ENCODE measurements at regions not wholly inside any gene's neighbourhood (a gene's known extent, or its start where the extent isn't known, plus 50 kb on each side); places are given as distances from the start of the nearest gene placed in this dataset.

GRCh38 chr5:89866410-89866809 lies 543.1 kb downstream of the CETN3 start:
- TF ChIP-seq, protein P1, sequence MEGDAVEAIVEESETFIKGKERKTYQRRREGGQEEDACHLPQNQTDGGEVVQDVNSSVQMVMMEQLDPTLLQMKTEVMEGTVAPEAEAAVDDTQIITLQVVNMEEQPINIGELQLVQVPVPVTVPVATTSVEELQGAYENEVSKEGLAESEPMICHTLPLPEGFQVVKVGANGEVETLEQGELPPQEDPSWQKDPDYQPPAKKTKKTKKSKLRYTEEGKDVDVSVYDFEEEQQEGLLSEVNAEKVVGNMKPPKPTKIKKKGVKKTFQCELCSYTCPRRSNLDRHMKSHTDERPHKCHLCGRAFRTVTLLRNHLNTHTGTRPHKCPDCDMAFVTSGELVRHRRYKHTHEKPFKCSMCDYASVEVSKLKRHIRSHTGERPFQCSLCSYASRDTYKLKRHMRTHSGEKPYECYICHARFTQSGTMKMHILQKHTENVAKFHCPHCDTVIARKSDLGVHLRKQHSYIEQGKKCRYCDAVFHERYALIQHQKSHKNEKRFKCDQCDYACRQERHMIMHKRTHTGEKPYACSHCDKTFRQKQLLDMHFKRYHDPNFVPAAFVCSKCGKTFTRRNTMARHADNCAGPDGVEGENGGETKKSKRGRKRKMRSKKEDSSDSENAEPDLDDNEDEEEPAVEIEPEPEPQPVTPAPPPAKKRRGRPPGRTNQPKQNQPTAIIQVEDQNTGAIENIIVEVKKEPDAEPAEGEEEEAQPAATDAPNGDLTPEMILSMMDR (IDR thresholded peaks at IDR 0.05; ENCODE audit: low read depth, low read length): no peak
- no peak overlapping the region for H3K4me3 ChIP-seq (ENCODE audit: low read depth, low read length)

DNA sequence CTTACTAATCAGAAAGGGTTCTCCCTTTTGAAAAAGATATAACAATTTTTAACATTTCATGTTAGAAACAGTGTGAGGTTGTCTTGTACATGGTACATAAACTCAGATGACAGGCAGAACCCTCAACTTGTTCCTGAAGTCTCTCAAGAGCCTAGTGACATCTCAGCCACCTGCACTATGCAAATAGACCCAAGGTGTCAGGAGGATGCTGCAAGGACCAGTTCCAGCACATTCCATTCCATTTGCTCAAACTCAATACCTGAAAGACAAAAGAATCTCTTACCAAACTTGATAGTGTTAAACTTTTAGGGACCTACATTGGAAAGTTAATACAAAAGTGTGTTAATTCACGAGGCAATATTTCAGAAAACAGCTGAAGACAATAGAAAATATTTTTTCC lies 544.6 kb downstream of the CETN3 start:
- TF ChIP-seq, protein P1 (IDR thresholded peaks at IDR 0.05; ENCODE audit: low read depth, low read length): no peak
- no peak overlapping the region for H3K4me3 ChIP-seq (ENCODE audit: low read depth, low read length)

GRCh38 chr5:89857790-89858189 lies 551.8 kb downstream of the CETN3 start:
- TF ChIP-seq, protein P1 (IDR thresholded peaks at IDR 0.05; ENCODE audit: low read depth, low read length): no peak
- H3K4me3 ChIP-seq (ENCODE audit: low read depth, low read length): no peak overlapping the region

- H3K4me3 ChIP-seq (ENCODE audit: low read depth, low read length): no peak overlapping the region
- TF ChIP-seq, protein P1 (IDR thresholded peaks at IDR 0.05; ENCODE audit: low read depth, low read length): no peak
Observed at GRCh38 chr5:89855417-89855816, 554.1 kb downstream of the CETN3 start.

- H3K4me3 ChIP-seq (ENCODE audit: low read depth, low read length): no peak overlapping the region
- TF ChIP-seq, protein P1 (IDR thresholded peaks at IDR 0.05; ENCODE audit: low read depth, low read length): no peak
Observed at GRCh38 chr5:89851911-89852310, 557.6 kb downstream of the CETN3 start.

DNA sequence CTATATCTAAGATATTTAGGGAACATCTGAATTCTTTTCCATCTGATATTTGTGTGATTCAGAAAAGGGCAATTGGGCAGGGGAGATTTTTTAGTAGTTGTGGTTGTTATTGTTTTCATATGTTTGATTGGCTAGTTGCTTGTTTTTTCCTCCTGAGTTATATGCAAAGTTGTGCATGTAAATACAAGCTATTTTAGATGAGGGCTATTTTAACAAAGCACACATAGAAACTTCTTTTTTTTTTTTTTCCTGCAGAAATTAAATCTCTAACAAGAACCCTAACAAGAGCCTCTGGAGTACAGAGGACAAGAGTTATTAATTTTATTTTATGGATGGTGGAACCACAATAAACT lies 559.1 kb downstream of the CETN3 start:
- TF ChIP-seq, protein P1 (IDR thresholded peaks at IDR 0.05; ENCODE audit: low read depth, low read length): no peak
- H3K4me3 ChIP-seq (ENCODE audit: low read depth, low read length): no peak overlapping the region

DNA sequence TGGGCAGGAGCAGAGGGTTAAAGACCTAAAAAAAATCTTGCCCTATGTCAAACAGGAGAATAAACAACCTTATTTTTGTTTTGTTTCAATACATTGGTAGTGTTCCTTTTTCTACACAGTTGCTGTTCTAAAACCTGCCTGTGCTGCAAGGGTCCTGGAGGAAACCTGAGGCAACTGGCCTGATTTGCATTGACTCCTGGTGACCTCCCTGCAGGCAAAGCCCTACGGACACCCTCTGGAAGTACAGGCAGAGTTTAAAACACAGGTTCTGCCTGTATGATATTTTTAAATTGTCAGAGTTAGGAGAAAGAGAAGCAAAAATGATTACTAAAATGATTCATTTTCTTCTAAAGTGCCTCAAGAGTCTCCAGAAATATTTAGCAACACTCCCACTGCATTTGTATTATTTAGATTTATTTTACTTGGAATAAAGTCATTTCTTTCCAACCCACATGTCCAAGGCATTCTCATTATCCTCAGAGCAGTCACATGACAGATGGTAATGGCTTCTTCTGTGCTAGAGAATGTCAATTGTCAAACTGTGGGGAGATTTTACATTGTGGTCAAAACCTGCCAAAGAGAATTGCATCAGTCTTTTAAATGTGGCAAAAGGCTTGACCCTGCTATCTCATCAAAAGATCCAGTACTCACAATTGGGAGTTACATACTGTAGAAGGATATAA lies 559.6 kb downstream of the CETN3 start:
- H3K4me3 ChIP-seq (ENCODE audit: low read depth, low read length): no peak overlapping the region
- TF ChIP-seq, protein P1 (IDR thresholded peaks at IDR 0.05; ENCODE audit: low read depth, low read length): no peak

All from WI38 (cell line).